ENCODE measurements at regions not wholly inside any gene's neighbourhood (a gene's known extent, or its start where the extent isn't known, plus 50 kb on each side); places are given as distances from the start of the nearest gene placed in this dataset.

GRCh38 chr16:79679334-79679733 is 78.8 kb upstream of the MAF start:
- Histone ChIP-seq H3K4me3 (no peak overlapping the region), H3K9me3 (ENCODE audit: low read depth) (no peaks in the 10 kb centered on the region), H3K36me3 (no peaks in the 10 kb centered on the region), H3K4me1 (ENCODE audit: low read depth) (no peaks in the 10 kb centered on the region), H3K27ac (no peak overlapping the region), H3K27me3 (no peaks in the 10 kb centered on the region)
- no peak for TF ChIP-seq CTCF (IDR thresholded peaks at IDR 0.05; ENCODE audit: low read depth, low read length)
- no peak for DNase-seq (ENCODE audit: low read depth in 1 of 2, low spot score in 1 of 2)

GRCh38 chr16:79677799-79678530 is 77.4 kb upstream of the MAF start:
- no peaks in the 10 kb centered on the region for H3K4me1 ChIP-seq (ENCODE audit: low read depth)
- H3K9me3 ChIP-seq (ENCODE audit: low read depth), result no peaks in the 10 kb centered on the region
- DNase-seq (ENCODE audit: low read depth in 1 of 2, low spot score in 1 of 2), result no peak
- H3K27me3 ChIP-seq, result no peaks in the 10 kb centered on the region
- H3K27ac ChIP-seq, result no peak overlapping the region
- no peaks in the 10 kb centered on the region for H3K36me3 ChIP-seq
- no peak for TF ChIP-seq CTCF (IDR thresholded peaks at IDR 0.05; ENCODE audit: low read depth, low read length)
- H3K4me3 ChIP-seq, result no peak overlapping the region

GRCh38 chr16:79673635-79674034 is 73.1 kb upstream of the MAF start:
- no peaks in the 10 kb centered on the region for H3K36me3 ChIP-seq
- H3K9me3 ChIP-seq (ENCODE audit: low read depth), result no peaks in the 10 kb centered on the region
- H3K4me1 ChIP-seq (ENCODE audit: low read depth), result no peaks in the 10 kb centered on the region
- DNase-seq (ENCODE audit: low read depth in 1 of 2, low spot score in 1 of 2), result no peak
- H3K27me3 ChIP-seq, result no peaks in the 10 kb centered on the region
- no peak for TF ChIP-seq CTCF (IDR thresholded peaks at IDR 0.05; ENCODE audit: low read depth, low read length)
- no peak overlapping the region for H3K4me3 ChIP-seq
- H3K27ac ChIP-seq, result no peak overlapping the region

GRCh38 chr16:79672524-79672923 is 72.0 kb upstream of the MAF start:
- TF ChIP-seq CTCF (IDR thresholded peaks at IDR 0.05; ENCODE audit: low read depth, low read length), result no peak
- DNase-seq (ENCODE audit: low read depth in 1 of 2, low spot score in 1 of 2), result no peak
- Histone ChIP-seq H3K27ac (no peak overlapping the region), H3K27me3 (no peaks in the 10 kb centered on the region), H3K4me3 (no peak overlapping the region), H3K4me1 (ENCODE audit: low read depth) (no peaks in the 10 kb centered on the region), H3K9me3 (ENCODE audit: low read depth) (no peaks in the 10 kb centered on the region), H3K36me3 (no peaks in the 10 kb centered on the region)

- Histone ChIP-seq H3K9me3 (ENCODE audit: low read depth) (no peaks in the 10 kb centered on the region), H3K27me3 (no peaks in the 10 kb centered on the region), H3K4me3 (no peak overlapping the region), H3K27ac (no peak overlapping the region), H3K4me1 (ENCODE audit: low read depth) (no peaks in the 10 kb centered on the region), H3K36me3 (no peaks in the 10 kb centered on the region)
- TF ChIP-seq CTCF (IDR thresholded peaks at IDR 0.05; ENCODE audit: low read depth, low read length), result no peak
- DNase-seq (ENCODE audit: low read depth in 1 of 2, low spot score in 1 of 2), result no peak
These were observed 68.0 kb upstream of the MAF start for GRCh38 chr16:79668502-79668901.
